ENCODE measurements at regions not wholly inside any gene's neighbourhood (a gene's known extent, or its start where the extent isn't known, plus 50 kb on each side); places are given as distances from the start of the nearest gene placed in this dataset.
"Not testable (repeated sequence)": the region's sequence is repeated elsewhere in the genome, so short reads cannot be mapped to it uniquely, and the experiment has no call there.

DNA sequence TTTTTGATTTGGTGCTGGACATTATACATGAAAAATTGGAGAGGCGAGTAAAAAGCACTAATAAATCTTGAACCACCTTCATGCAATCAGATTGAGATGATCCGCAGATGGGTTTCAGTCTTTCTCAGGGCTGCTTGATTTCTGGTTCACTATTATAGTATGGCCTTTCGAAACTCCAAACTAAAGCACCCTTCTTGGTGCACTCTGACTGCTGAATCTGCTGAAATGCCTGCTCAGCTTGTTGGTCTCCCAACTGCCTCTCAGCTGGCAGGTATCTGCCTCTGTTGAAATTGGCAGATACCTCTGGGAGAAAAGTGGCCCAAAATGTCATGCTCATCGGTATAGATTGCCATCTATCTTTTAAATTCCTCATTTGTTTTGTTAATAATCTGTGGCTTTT lies 102.5 kb upstream of the WIPF3 start:
- DNase-seq: not testable (repeated sequence)

DNA sequence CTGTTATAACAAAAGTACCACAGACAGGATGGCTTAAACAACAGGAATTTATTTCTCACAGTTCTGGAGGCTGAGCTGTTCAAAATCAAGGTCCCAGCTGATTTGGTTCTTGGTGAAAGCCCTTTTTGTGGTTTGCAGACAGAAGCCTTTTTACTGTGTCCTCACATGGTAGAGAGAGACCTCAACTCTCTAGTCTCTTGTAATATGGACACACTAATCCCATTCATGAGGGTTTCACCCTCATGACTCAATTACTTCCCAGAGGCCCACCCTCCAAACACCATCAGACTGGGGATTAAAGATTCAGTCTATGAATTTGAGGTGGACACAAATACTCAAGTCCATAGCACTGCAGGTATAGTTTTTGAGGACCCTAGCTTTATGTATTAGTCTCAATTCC lies 97.3 kb upstream of the WIPF3 start:
- not testable (repeated sequence) for DNase-seq

DNA sequence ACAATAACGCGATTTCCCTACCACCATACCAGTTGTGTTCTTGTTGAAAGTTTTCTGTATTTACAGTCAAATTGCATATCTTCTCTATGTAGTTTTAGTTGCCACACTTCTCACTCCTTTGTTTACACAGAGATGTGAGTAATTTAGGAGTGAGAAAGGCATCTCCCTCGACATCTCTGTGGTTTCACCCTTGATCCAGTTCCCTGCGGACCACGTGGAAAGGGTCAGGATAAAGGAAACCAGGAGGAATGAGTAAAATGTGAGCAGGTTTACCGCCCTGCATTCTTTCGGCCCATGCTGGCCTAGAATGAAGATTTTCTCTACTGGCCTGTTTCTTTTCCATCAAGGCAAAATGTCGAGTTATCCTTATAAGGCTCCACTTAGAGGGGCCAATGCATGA lies 83.2 kb upstream of the WIPF3 start:
- peak; percentile 91 for DNase-seq

DNA sequence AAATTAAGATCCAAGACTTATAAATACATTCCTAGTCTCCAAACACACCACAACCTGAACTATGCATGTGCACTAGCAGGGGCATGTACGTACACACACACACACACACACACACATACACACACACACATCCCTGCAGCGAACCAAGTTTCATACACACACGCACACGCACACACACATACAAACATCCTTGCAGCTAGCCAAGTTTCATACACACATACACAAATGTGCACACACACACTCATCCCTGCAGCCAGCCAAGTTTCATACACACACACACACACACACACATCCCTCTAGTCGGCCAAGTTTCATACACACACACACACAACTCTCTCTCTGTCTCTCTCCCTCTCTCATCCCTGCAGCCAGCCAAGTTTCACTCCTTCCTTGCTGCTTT lies 82.7 kb upstream of the WIPF3 start:
- DNase-seq: peak; percentile 20

DNA sequence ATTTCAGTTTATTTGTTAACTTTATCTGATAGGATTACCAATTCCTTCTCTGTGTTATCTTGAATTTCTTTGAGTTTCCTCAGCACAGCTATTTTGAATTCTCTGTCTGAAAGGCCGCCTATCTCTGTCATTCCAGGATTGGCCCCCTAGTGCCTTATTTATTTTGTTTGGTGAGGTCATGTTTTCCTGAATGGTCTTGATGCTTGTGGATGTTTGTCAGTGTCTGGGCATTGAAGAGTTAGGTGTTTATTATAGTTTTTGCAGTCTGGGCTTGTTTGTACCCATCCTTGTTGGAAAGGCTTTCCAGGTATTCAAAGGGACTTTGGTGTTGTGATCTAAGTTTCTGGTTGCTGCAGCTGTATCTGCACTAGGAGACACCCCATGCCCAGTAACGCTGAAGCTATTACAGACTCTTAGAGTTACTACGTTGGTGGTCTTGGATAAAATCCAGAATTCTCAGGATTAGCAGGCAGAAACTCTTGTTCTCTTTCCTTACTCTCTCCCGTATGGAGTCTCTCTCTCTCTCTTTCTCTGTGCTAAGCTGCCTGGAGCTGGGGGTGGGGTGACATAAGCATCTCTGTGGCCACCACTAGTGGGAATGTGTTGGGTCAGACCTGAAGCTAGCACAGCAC lies 76.7 kb upstream of the WIPF3 start:
- DNase-seq: not testable (repeated sequence)

DNA sequence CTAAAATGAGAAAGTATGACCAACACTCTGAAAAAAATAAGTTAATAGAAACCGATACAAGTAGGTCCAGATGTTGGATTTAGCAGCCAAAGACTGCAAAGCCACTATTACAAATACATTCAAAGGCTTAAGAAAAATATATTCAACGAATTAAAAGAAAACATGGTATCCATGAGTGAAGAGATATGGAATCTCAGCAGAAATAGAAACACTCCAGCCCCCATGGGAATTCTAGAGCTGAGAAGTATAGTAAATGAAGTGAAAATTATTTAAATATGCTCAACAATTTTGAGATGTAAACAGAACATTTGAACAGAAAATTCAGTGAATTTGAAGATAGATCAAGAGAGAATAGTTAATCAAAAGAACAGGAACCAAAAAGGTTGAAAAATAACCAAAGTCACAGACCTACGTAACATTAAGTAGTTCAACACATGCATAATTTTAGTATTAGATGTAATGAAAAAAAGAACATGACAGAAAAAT lies 72.0 kb upstream of the WIPF3 start:
- no peak for DNase-seq

DNA sequence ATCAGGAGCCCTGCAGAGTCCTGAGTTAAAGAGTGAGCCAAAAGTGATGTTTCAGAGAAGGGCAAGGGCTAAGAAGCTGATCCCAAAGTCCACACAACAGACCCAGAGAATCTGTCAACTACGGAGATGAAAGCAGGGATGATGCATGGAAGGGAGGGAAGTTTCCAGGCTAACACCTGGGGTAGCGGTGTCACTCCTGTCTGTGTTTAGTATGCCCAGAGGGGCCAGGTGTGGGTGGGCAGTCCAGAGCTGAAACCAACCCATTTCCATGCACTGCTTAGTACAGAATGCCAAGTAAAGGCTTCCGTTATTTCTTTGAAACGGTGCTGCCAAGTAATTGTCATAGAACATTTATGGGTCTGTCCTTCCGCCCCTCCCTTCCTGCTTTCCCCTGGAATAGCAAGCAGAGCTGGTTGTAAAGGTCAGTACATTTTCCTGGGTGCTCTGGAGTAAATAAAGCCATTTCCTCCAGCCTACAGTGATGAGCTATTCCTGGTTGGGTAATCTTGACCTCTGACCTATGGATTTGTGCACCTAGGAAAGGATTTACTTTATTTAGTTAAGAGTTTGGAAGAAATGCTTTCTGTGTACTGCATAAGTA lies 58.6 kb upstream of the WIPF3 start:
- DNase-seq: not testable (repeated sequence)

DNA sequence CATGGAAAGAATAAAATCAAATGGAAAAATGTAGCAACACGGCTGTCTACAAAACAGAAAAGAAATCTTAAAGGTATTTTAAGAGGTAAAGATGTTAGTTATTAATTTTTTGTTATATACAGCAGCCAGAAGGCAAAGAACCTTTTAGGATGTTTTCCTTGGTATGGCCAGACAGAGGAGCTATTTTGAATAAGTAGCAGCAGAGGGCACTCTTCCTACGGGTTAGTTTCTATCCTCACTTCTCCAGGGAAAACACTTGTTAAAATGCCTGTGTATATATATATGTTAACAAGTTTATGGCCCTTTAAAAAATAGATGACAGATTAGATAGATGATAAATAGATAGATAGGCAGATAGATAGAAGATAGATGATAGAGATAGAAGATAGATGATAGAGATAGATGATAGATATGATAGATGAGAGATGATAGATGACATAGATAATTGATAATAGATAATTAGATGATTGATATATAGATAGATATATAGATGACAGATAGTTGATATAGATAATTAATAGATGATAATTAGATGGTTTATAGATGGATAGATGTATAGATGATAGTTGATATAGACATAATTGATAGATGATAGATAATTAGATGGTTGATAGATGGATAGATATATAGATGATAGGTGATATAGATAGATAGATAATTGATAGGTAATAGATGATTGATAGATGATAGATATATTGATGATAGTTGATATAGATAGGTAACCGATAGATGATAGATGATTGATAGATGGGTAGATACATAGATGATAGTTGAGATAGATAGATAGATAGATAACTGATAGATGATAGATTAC lies 57.8 kb upstream of the WIPF3 start:
- peak; percentile 50 for DNase-seq

DNA sequence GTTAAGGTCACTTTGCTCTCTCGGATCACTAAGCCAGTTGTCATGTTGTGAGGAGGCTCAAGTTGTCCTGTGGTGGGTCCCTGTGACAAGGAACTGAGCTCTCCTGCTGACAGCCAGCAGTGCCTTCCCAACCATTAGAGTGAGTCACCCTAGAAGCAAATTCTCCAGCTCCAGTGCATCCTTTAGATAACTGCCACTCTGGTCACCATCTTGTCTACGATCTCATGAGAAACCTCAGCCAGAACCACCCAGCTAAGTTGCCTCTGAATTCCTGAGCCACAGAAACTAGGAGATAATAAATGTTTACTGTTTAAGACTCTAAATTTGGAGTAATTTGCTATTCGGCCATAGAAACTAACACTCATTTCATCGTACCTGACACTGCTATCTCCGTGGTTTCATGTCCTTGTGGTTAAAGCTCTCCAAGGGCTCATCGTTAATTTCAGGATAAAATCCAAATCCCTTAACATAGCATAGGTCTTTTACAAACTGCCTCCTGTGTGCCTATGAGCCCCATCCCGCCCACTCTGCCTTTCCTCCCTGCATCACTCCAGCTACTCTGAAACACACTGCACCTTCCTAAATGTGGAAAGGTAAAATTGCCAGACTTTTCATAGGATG lies 56.5 kb upstream of the WIPF3 start:
- DNase-seq: no peak

DNA sequence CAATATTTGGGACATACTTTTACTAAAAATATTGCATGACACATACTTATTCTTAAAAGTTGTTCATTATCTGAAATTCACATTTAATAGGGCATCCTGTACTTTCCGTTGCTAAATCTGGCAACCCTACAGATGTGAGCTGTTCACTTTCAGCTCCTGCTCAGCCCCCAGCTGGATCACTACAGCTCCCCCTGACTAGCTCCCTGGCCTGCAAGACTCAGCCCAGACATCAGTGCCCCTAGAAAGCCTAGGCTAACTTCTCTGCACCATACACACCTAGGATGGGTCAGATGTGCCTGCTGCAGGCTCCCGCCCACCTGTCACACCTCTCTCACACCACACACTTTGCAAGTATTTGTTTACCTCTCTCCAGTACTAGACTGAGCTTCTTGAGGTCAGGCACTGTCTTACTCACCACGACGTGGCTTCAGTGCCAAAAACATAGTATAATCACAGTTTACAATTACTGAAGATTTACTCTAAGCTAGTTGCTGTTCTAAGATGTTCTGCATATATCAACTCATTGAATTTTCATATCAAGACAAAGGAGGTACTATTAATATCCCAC lies 55.9 kb upstream of the WIPF3 start:
- DNase-seq: not testable (repeated sequence)

DNA sequence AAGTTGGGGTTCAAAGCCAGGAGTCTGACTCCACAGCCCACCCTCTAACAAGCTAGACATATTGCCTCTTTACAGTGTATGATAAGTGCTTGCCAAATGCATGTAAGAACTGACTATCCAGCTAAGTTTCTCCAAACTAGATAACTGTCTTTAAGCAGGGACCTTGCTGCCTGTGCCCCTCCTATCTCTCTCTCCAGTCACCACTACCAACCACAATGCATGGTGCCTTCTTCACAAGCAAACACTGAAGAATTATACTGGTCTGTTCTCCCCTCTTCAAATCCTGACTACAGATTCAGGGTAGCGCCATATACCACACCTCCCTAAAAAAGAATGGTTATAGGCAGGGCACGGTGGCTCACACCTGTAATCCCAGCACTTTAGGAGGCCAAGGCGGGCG lies 55.3 kb upstream of the WIPF3 start:
- not testable (repeated sequence) for DNase-seq

DNA sequence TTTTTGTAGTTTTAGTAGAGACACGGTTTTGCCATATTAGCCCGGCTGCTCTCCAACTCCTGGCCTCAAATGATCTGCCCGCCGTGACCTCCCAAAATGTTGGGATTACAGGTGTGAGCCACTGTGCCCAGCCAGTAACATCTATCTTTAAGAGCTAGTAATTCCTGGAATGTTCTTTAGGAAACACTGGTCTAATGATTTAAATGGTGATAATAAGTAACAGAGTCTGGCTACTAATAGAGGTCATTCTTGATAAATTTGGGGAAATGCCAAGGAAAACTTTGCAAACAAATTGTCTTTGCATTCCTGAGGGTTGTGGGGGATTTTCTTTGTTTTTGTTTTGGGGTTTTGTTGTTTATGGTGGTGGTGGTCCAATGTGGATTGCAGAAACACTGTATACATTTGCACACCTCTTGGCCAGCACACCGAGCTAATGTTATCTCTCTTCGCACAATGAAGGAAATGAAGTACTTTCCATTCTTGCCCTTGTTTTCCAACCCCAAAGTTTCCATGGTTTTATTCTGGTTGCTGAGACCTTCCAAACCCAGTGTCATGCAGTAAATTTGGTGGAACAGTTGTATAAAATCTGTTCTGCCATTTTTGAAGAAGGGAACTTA lies 51.3 kb upstream of the WIPF3 start:
- DNase-seq: peak; percentile 27

Measured in kidney glomerular epithelial cell (primary cell).